HL-60 (cell line): ENCODE measurements at regions not wholly inside any gene's neighbourhood (a gene's known extent, or its start where the extent isn't known, plus 50 kb on each side); places are given as distances from the start of the nearest gene placed in this dataset.
A peak's percentile ranks its signal among the peaks of the same experiment; 100 is the strongest.

ENCODE experiments used
- TF ChIP-seq, protein P1 (sequence below): IDR thresholded peaks from one replicate; pipeline ENCODE4 v1.5.1; 2011; ENCODE audit warnings: low read length, control low read depth, inconsistent platforms; ENCODE audit not compliant: insufficient read depth
- TF ChIP-seq, protein P2 (sequence below): IDR thresholded peaks from 2 replicates; pipeline ENCODE4 v1.6.1; 2012; ENCODE audit warnings: low read depth; ENCODE audit not compliant: insufficient replicate concordance

DNA sequence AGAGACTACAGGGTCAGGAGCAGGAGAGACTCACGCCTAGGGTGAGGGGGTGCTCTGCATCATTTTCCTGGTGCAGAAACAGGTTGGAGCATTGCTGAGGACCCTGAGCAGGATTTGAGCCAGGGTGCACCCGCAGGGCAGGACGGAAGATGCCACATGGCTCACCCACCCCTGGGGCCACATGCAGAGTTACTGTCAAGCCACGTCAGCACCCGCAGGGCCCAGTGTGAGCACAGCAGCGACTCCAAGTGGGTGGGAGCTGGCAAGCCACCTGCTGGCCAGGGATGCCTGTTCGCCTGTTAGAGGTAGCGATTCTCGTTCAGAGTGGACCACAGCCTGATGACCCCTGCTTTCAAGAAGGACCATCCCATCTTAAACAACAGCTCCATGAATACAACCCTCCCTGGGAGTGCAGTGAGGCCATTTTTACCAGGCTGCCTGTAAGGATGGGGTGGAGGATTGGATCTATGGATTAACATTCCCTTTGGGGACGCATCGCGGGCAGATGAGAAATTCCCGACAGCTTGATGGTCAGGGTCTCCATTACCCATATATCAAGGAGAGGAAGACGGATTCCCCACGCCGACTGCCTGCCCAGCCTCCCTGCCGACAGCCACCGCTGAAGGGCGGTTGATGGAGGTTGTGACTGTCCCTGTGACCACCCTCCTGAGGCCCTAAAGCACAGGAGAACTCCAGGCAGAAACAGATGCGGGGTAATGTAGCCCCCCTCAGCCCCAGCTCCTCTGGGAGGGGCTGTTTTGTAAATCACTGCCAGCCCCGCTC lies 101.1 kb upstream of the RET start:
- TF ChIP-seq, protein P1, sequence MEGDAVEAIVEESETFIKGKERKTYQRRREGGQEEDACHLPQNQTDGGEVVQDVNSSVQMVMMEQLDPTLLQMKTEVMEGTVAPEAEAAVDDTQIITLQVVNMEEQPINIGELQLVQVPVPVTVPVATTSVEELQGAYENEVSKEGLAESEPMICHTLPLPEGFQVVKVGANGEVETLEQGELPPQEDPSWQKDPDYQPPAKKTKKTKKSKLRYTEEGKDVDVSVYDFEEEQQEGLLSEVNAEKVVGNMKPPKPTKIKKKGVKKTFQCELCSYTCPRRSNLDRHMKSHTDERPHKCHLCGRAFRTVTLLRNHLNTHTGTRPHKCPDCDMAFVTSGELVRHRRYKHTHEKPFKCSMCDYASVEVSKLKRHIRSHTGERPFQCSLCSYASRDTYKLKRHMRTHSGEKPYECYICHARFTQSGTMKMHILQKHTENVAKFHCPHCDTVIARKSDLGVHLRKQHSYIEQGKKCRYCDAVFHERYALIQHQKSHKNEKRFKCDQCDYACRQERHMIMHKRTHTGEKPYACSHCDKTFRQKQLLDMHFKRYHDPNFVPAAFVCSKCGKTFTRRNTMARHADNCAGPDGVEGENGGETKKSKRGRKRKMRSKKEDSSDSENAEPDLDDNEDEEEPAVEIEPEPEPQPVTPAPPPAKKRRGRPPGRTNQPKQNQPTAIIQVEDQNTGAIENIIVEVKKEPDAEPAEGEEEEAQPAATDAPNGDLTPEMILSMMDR: peak; percentile 65
- TF ChIP-seq, protein P2, sequence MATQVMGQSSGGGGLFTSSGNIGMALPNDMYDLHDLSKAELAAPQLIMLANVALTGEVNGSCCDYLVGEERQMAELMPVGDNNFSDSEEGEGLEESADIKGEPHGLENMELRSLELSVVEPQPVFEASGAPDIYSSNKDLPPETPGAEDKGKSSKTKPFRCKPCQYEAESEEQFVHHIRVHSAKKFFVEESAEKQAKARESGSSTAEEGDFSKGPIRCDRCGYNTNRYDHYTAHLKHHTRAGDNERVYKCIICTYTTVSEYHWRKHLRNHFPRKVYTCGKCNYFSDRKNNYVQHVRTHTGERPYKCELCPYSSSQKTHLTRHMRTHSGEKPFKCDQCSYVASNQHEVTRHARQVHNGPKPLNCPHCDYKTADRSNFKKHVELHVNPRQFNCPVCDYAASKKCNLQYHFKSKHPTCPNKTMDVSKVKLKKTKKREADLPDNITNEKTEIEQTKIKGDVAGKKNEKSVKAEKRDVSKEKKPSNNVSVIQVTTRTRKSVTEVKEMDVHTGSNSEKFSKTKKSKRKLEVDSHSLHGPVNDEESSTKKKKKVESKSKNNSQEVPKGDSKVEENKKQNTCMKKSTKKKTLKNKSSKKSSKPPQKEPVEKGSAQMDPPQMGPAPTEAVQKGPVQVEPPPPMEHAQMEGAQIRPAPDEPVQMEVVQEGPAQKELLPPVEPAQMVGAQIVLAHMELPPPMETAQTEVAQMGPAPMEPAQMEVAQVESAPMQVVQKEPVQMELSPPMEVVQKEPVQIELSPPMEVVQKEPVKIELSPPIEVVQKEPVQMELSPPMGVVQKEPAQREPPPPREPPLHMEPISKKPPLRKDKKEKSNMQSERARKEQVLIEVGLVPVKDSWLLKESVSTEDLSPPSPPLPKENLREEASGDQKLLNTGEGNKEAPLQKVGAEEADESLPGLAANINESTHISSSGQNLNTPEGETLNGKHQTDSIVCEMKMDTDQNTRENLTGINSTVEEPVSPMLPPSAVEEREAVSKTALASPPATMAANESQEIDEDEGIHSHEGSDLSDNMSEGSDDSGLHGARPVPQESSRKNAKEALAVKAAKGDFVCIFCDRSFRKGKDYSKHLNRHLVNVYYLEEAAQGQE: no peak
